NCI-H526 (cell line): ENCODE measurements at regions not wholly inside any gene's neighbourhood (a gene's known extent, or its start where the extent isn't known, plus 50 kb on each side); places are given as distances from the start of the nearest gene placed in this dataset.

Source experiments
- DNase-seq, 2 experiments: peaks; one replicate each; lab custom pipeline; 2025; lab: John Stamatoyannopoulos, UW

DNA sequence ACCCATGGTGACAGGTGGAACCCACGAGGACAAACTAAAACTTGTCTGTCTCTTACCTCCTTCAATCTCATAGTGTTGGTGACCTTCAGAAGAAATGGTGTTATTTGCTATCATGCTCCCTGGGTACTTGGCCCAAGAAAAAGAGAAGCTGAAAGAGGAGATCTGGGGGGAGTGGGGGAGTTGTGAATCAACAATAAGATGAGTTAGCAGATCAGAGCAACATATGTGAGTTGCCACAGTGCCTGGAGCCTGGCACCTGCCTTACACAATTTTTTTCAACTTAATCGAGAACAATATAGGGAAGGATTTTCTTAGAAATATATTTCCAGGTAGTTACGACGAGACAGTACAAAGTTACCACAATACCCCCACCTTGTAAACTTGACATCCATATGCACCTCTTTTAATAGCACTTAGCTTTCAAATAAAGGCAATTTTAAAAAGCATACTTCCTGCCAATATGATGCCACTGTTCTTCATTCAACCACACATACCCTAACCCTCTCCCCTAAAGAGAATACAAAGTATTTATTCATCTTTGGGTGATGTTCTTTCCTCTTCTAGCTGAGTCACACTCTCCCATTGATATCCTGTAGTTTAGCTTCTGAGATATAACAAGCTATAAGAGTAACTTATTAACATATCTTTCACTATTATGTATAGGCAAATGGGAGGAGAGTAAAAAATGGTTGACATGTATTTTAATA is 424.1 kb upstream of the OR4E1 start:
- no peak for DNase-seq

GRCh38 chr14:22097072-22097471 is 423.5 kb upstream of the OR4E1 start:
- no peak for DNase-seq

- no peak for DNase-seq
These were observed 422.9 kb upstream of the OR4E1 start for GRCh38 chr14:22096514-22096895.

- DNase-seq: no peak
These were observed 422.4 kb upstream of the OR4E1 start for GRCh38 chr14:22095860-22096513.

GRCh38 chr14:22089940-22090339 is 416.3 kb upstream of the OR4E1 start:
- no peak for DNase-seq

GRCh38 chr14:22088614-22089342 is 415.2 kb upstream of the OR4E1 start:
- DNase-seq: no peak

GRCh38 chr14:22086131-22086530 is 412.5 kb upstream of the OR4E1 start:
- no peak for DNase-seq

DNA sequence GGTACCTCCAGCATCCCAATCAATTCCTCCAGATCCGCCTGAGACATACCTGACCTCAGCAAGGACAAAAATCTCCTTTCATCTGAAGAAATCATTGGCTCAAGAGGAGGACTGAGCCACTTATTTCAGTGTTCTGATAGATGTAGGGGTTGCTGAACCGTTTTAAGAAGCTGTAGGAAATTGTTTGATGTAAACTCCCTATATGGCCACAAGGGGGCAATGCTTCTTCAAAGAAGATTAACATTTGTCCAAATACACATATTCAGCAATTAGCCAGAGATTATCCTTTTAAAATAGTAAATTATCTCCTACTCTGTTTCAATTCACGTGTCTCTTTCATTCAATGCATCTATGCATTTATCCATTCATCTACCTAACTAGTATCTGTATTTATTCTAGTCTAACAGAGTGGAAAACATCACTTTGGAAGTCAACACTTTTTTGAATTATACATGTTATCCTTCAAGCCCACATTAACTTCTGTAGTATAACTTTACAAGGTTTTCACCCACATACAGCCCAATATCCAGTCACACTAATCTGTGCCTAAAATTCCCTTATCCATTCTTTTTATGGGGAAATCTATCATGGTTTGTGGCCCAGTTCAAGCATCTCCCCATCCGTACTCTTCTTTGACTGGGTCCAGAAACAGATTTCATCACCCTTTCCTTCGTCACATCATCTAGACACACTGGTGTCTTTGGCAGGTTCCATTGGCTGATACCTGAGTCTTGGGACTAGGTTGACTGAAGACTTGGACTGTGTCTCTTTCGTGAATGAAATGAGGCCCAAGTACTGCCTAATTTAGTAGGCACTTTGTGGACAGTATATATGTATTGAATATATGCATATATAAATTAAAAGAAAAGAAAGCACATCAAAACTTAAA is 411.0 kb upstream of the OR4E1 start:
- peak in 1 of 2 experiments; percentile 56 for DNase-seq

DNA sequence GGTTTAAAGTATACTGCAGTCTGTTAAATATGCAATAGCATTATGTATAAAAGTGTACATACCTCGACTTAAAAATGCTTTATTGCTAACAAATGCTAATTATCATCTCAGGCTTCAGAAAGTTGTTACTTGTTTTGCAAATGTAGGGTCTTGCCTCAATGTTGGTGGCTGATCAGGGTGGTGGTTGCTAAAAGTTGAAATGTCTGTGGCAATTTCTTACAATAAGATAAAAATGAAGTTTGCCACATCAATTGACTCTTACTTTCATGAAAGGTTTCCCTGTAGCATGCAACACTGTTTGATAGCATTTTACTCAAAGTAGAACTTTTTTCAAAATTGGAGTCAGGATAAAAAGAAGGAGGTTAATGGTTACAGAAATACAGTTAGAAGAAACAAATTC is 407.7 kb upstream of the OR4E1 start:
- no peak for DNase-seq

GRCh38 chr14:22079766-22080165 is 406.1 kb upstream of the OR4E1 start:
- DNase-seq: no peak

DNA sequence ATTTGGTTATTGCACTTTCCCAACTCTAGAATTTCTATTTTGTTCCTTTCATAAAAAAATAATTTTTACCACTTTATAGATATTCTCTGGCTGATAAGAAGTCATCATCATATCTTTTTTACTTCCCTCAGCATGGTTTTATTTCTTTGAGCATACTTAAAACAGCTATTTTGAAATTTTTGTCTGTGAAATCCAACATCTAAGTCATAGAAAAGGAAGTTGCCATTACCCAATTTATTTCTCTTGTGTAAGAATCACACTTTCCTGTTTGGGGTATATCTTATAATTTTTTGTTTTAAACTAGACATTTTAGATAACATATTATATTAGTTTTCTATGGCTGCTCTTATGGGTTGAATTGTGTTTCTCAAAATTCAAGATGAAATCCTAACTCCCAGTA is 400.2 kb upstream of the OR4E1 start:
- no peak for DNase-seq

- no peak for DNase-seq
These were observed 397.4 kb upstream of the OR4E1 start for GRCh38 chr14:22071006-22071405.

DNA sequence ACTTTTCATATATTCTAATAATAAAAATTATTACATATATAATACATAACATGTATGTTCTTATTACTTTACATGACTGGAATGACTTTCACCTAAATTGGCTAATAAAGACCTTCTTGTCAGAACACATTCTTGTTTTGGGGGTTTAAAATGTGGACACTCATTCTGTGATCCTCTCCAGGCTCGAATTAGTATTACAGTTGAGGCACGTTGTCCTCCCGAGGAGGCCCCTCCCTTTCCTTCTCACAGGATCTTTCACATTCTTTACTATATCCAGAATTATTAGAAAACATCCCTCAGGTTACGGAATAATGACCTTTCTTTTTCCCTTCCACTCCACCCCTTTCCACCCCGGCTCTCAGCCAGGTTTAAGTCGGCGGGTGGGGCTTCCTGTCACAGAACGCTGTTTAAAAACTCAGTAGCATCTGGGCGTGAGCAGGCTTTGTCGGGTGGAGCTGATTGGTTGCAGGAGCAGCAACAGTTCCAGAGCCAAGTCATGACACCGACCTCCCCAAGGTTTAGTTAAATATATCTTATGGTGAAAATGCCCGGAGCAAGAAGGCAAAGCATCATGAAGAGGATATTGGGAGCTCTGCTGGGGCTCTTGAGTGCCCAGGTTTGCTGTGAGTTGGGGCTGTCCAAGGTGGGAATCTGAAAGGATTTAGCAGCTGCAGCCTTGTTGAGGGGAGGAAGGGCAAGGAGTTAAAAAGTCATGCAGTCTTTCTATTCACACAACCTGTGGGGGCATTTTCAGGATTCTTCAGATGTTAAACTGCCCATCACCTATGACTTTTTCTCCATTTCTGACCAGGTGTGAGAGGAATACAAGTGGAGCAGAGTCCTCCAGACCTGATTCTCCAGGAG is 396.7 kb upstream of the OR4E1 start:
- DNase-seq: no peak

DNA sequence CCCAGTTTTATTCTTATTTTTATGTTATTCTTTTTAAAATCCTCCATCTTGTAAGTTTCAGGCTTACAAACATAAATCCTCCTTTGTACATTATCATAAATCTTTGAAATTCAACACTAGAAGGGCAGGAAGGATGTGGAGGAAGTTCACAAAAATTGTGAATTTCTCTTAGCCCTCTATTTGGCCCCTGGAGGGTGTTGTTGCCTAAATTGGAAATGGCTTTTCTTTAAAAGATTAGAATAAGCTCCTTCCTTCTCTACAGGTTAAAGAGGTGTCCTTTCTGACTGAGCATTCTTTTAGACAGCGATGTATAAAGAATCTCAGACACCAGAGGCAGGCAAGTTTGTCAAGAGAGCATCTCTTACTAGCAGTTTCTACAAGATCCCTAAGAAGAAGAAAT is 391.7 kb upstream of the OR4E1 start:
- DNase-seq: no peak

DNA sequence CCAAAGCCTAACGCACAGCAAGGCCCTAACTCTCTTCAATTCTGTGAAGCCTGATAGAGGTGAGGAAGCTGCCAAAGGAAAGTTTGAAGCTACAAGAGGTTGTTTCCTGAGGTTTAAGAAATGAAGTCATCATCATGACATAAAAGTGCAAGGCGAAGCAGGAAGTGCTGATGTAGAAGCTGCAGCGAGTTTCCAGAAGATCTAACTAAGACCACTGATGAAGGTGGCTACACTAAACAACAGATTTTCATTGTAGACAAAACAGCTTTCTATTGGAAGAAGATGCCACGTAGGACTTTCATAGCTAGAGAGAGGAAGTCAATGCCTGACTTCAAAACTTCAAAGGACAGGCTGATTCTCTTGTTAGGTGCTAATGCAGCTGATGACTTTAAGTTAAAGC is 385.6 kb upstream of the OR4E1 start:
- DNase-seq: no peak

GRCh38 chr14:22052795-22053194 is 379.2 kb upstream of the OR4E1 start:
- no peak for DNase-seq

GRCh38 chr14:22047115-22047514 is 373.5 kb upstream of the OR4E1 start:
- DNase-seq: peak in 1 of 2 experiments; percentile 35

- DNase-seq: no peak
These were observed 372.4 kb upstream of the OR4E1 start for GRCh38 chr14:22046063-22046462.

GRCh38 chr14:22044193-22044592 is 370.6 kb upstream of the OR4E1 start:
- DNase-seq: no peak

DNA sequence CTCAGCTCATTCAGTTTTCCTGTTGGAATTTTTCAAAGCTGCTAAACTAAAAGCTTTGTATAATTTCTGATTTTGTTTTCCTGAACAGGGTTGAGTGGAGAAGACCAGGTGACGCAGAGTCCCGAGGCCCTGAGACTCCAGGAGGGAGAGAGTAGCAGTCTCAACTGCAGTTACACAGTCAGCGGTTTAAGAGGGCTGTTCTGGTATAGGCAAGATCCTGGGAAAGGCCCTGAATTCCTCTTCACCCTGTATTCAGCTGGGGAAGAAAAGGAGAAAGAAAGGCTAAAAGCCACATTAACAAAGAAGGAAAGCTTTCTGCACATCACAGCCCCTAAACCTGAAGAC is 367.1 kb upstream of the OR4E1 start:
- no peak for DNase-seq
